ENCODE measurements at regions not wholly inside any gene's neighbourhood (a gene's known extent, or its start where the extent isn't known, plus 50 kb on each side); places are given as distances from the start of the nearest gene placed in this dataset.
"Not testable (repeated sequence)": the region's sequence is repeated elsewhere in the genome, so short reads cannot be mapped to it uniquely, and the experiment has no call there.

DNA sequence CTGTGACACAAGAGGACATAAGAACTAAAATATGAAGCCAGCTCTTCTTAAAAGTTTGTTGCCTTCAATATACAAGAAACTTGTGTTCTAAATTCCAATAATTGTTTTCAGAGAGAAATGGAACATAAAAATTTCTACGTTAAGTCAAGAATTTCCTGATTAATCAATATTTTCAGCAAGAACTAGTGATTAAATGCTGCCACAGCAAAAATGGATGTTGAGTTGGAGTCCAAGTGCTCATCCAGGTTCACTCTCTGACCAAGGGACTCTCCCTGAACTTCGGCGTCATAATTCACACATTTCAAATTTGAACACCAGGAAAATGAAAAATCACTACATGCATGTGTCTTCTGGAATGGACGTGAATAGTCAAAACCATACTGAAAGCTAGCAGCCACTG lies 1263.6 kb upstream of the GOT2 start:
- Histone ChIP-seq H3K27ac (ENCODE audit: low read length) (no peak overlapping the region), H3K9me3 (ENCODE audit: control insufficient read depth, insufficient read depth, low read length) (peaks cover 2% of the 10 kb centered on the region), H3K27me3 (ENCODE audit: control insufficient read depth, insufficient read depth, low read length) (no peaks in the 10 kb centered on the region), H3K36me3 (ENCODE audit: control insufficient read depth, insufficient read depth, low read length) (peaks cover 2% of the 10 kb centered on the region; the same call in 1 of the 2 replicates), H3K4me1 (ENCODE audit: control insufficient read depth, insufficient read depth, low read length) (no peaks in the 10 kb centered on the region), H3K4me3 (ENCODE audit: low read length) (no peak overlapping the region)
- no peak for DNase-seq (ENCODE audit: low read depth, low spot score)
- WGBS (ENCODE audit: insufficient coverage, insufficient read length) = no CpG with 5 or more reads among the region's 4 CpGs

DNA sequence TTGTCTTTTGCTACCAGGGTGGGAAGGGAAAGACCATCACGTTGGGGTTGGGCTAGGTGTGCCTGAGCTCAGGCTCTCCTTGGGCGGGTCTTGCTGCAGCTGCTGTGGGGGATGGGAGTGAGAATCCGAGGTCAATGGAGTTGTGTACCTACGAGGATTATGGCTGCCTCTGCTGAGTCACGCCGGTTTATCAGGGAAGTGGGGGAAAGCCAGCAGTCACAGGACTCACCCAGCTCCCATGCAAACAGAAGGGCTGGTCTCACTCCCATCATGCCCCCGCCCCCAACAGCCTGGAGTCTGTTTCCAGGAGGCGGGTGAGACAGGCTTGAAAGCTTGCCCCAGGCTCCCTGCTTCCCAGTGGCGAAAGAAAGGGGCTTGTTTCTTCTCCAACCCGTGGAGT lies 1259.0 kb upstream of the GOT2 start:
- Histone ChIP-seq H3K4me3 (ENCODE audit: low read length) (no peak overlapping the region), H3K4me1 (ENCODE audit: control insufficient read depth, insufficient read depth, low read length) (no peaks in the 10 kb centered on the region), H3K27me3 (ENCODE audit: control insufficient read depth, insufficient read depth, low read length) (no peaks in the 10 kb centered on the region), H3K36me3 (ENCODE audit: control insufficient read depth, insufficient read depth, low read length) (no peaks in the 10 kb centered on the region), H3K9me3 (ENCODE audit: control insufficient read depth, insufficient read depth, low read length) (no peaks in the 10 kb centered on the region), H3K27ac (ENCODE audit: low read length) (no peak overlapping the region)
- no peak for DNase-seq (ENCODE audit: low read depth, low spot score)
- WGBS (ENCODE audit: insufficient coverage, insufficient read length) = no CpG with 5 or more reads among the region's 10 CpGs

DNA sequence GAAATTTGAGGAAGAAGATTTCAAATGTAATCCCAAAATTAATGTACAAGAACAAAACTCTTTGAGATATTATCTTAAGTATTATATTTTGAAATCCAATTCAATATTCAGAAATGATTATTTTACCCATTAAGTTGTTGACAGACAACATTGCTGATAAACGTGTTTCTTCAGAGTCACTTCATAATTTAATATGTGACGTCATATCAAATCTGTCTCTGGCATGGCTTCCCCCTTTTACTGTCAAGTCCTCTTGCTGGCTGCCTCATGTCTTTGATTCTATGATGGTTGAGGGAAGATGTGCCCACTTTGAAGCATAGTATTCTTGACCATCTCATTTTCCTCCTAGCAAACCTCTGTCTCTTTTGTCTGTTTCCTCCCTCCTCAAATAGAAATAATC lies 1257.1 kb upstream of the GOT2 start:
- no peaks in the 10 kb centered on the region for H3K4me1 ChIP-seq (ENCODE audit: control insufficient read depth, insufficient read depth, low read length)
- no peak for DNase-seq (ENCODE audit: low read depth, low spot score)
- H3K27me3 ChIP-seq (ENCODE audit: control insufficient read depth, insufficient read depth, low read length) = no peaks in the 10 kb centered on the region
- WGBS (ENCODE audit: insufficient coverage, insufficient read length) = no CpG with 5 or more reads among the region's 2 CpGs
- H3K4me3 ChIP-seq (ENCODE audit: low read length) = no peak overlapping the region
- H3K36me3 ChIP-seq (ENCODE audit: control insufficient read depth, insufficient read depth, low read length) = no peaks in the 10 kb centered on the region
- H3K9me3 ChIP-seq (ENCODE audit: control insufficient read depth, insufficient read depth, low read length) = no peaks in the 10 kb centered on the region
- H3K27ac ChIP-seq (ENCODE audit: low read length) = no peak overlapping the region

DNA sequence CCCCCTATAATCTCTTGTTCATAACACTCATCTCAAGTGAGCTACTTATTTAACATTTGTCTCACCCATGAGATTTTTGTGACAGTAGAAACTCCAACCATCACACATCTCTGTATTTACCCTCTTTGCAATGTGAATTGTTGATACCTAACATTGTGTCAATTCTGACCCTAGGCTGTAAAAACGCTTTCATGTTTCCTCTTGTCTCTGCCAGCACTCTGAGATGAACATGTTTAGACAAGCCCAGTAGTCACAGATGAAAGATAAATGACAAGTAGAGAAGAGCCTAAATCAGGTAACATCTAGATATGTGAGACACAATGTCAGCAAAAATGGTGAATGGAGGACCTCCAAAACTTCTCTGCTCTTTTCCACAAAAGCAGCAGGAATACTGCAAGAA lies 1254.5 kb upstream of the GOT2 start:
- no peak for DNase-seq (ENCODE audit: low read depth, low spot score)
- no peak overlapping the region for H3K27ac ChIP-seq (ENCODE audit: low read length)
- no peaks in the 10 kb centered on the region for H3K36me3 ChIP-seq (ENCODE audit: control insufficient read depth, insufficient read depth, low read length)
- H3K4me1 ChIP-seq (ENCODE audit: control insufficient read depth, insufficient read depth, low read length) = no peaks in the 10 kb centered on the region
- no CpG with 5 or more reads among the region's 1 CpG for WGBS (ENCODE audit: insufficient coverage, insufficient read length)
- H3K27me3 ChIP-seq (ENCODE audit: control insufficient read depth, insufficient read depth, low read length) = no peaks in the 10 kb centered on the region
- H3K9me3 ChIP-seq (ENCODE audit: control insufficient read depth, insufficient read depth, low read length) = no peaks in the 10 kb centered on the region
- H3K4me3 ChIP-seq (ENCODE audit: low read length) = no peak overlapping the region

DNA sequence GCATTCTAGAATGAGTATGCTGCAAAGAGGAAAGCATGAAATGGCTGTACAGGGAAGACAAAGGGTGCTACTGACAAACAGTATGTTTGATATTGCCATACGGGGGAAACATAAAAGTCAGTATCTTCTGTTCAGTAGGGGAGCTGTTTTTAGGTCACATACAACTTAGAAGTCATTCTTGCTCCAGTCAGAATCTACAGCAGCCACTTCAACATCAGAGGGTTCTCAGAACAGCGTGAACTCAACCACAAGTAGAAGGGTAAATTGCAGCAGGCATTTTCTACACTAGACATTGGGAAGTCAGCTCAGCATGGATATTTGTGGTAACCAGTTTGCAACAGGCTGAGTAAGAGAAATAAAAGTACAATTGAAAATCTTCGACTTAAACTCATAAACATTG lies 1241.8 kb upstream of the GOT2 start:
- Histone ChIP-seq H3K4me3 (ENCODE audit: low read length) (no peak overlapping the region), H3K27me3 (ENCODE audit: control insufficient read depth, insufficient read depth, low read length) (no peaks in the 10 kb centered on the region), H3K36me3 (ENCODE audit: control insufficient read depth, insufficient read depth, low read length) (no peaks in the 10 kb centered on the region), H3K4me1 (ENCODE audit: control insufficient read depth, insufficient read depth, low read length) (no peaks in the 10 kb centered on the region), H3K9me3 (ENCODE audit: control insufficient read depth, insufficient read depth, low read length) (no peaks in the 10 kb centered on the region), H3K27ac (ENCODE audit: low read length) (no peak overlapping the region)
- DNase-seq (ENCODE audit: low read depth, low spot score) = no peak
- no CpG with 5 or more reads among the region's 3 CpGs for WGBS (ENCODE audit: insufficient coverage, insufficient read length)

DNA sequence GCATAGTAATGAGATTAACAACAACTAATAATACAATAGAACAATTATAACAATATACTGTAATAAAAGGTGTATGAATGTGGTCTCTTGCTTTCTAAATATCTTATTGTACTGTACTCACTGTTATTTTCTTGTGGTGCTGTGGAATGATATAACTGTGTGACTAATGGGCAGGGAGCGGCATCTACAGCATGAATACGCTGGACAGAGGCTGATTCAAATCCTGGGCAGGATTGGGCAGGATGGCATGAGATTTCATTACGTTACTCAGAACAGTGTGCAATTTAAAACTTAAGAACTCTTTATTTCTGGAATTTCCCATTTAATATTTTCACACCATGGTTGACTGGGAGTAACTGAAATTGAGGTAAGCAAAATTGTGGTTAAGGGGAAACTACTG lies 1239.8 kb upstream of the GOT2 start:
- no peak overlapping the region for H3K27ac ChIP-seq (ENCODE audit: low read length)
- no peaks in the 10 kb centered on the region for H3K27me3 ChIP-seq (ENCODE audit: control insufficient read depth, insufficient read depth, low read length)
- no peak for DNase-seq (ENCODE audit: low read depth, low spot score)
- no peaks in the 10 kb centered on the region for H3K9me3 ChIP-seq (ENCODE audit: control insufficient read depth, insufficient read depth, low read length)
- no peaks in the 10 kb centered on the region for H3K4me1 ChIP-seq (ENCODE audit: control insufficient read depth, insufficient read depth, low read length)
- no peaks in the 10 kb centered on the region for H3K36me3 ChIP-seq (ENCODE audit: control insufficient read depth, insufficient read depth, low read length)
- WGBS (ENCODE audit: insufficient coverage, insufficient read length) = no CpG with 5 or more reads among the region's 3 CpGs
- H3K4me3 ChIP-seq (ENCODE audit: low read length) = no peak overlapping the region

DNA sequence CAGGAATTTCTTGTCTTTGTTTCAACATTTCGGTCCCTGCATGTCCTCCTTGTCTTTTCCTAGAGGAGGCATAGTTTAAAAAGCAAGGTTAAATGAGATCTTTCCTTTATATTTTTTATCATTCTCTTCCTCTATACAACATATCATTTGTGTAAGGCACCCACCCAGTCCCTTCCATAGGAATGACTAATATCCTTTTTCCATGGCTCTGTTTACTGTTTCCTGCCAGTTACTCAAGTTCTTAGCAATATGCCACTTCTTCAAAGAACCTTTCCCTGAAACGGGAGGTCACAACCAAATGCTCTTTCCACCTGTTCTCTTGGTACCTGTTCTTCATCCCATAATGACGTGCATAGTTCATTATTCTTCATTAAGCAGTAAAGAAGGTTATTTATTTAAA lies 1237.1 kb upstream of the GOT2 start:
- no peak overlapping the region for H3K27ac ChIP-seq (ENCODE audit: low read length)
- no peak overlapping the region for H3K4me3 ChIP-seq (ENCODE audit: low read length)
- DNase-seq (ENCODE audit: low read depth, low spot score) = no peak
- WGBS (ENCODE audit: insufficient coverage, insufficient read length) = no CpG with 5 or more reads among the region's 3 CpGs
- H3K27me3 ChIP-seq (ENCODE audit: control insufficient read depth, insufficient read depth, low read length) = no peaks in the 10 kb centered on the region
- no peaks in the 10 kb centered on the region for H3K9me3 ChIP-seq (ENCODE audit: control insufficient read depth, insufficient read depth, low read length)
- no peaks in the 10 kb centered on the region for H3K36me3 ChIP-seq (ENCODE audit: control insufficient read depth, insufficient read depth, low read length)
- H3K4me1 ChIP-seq (ENCODE audit: control insufficient read depth, insufficient read depth, low read length) = no peaks in the 10 kb centered on the region

DNA sequence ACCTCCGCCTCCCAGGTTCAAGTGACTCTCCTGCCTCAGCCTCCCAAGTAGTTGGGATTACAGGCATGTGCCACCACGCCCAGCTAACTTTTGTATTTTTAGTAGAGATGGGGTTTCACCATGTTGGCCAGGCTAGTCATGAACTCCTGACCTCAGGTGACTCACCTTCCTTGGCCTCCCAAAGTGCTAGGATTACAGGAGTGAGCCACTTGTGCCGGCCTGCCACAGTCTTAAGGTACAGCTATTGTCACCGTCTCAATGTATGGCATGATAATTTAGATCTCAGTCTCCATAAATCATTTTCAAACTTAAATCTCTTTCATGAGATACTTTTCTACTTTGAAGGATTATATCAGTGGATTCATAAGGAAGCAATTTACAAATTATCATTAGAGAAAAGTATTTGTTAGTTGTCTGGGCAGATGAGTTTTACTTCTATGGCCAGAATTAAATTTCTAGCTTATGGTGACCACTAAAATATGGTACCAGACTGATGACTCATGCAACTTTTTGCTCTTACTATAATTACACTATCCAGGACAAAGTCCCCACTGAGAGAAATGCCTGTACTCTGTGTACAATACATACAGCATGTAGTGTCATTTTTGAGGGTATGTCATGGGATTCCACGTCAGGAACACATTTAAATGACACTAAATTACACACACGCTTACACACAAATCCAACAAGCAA lies 1230.3 kb upstream of the GOT2 start:
- H3K4me1 ChIP-seq (ENCODE audit: control insufficient read depth, insufficient read depth, low read length) = no peaks in the 10 kb centered on the region
- no CpG with 5 or more reads among the region's 6 CpGs for WGBS (ENCODE audit: insufficient coverage, insufficient read length)
- DNase-seq (ENCODE audit: low read depth, low spot score) = no peak

DNA sequence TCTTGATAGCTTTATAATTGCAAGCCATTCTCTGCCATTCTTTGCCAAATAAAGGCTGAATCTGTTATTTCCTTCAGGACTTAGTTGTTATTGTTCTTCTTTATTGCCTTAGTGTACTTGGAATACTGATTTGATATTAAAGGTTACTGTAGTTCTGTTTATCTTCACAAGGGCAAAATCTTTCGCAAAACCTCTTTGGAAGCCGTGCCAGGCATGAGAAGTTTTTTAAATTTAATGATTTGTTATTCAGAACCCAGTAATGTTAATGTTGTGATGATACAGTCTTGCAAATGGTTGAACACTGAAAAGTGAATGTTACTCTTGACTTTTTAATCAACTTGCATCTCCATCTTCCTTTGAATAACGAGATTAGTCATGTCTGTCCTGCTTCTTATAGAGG lies 1225.2 kb upstream of the GOT2 start:
- no peaks in the 10 kb centered on the region for H3K4me1 ChIP-seq (ENCODE audit: control insufficient read depth, insufficient read depth, low read length)
- DNase-seq (ENCODE audit: low read depth, low spot score) = no peak
- no peak overlapping the region for H3K4me3 ChIP-seq (ENCODE audit: low read length)
- no peaks in the 10 kb centered on the region for H3K9me3 ChIP-seq (ENCODE audit: control insufficient read depth, insufficient read depth, low read length)
- H3K27me3 ChIP-seq (ENCODE audit: control insufficient read depth, insufficient read depth, low read length) = no peaks in the 10 kb centered on the region
- H3K27ac ChIP-seq (ENCODE audit: low read length) = no peak overlapping the region
- WGBS (ENCODE audit: insufficient coverage, insufficient read length) = no CpG with 5 or more reads among the region's 3 CpGs
- no peaks in the 10 kb centered on the region for H3K36me3 ChIP-seq (ENCODE audit: control insufficient read depth, insufficient read depth, low read length)

More for the DNA sequence above, 1230.3 kb upstream of the GOT2 start:
- Histone ChIP-seq H3K4me3 (ENCODE audit: low read length) (no peak overlapping the region), H3K27ac (ENCODE audit: low read length) (no peak overlapping the region), H3K36me3 (ENCODE audit: control insufficient read depth, insufficient read depth, low read length) (no peaks in the 10 kb centered on the region), H3K9me3 (ENCODE audit: control insufficient read depth, insufficient read depth, low read length) (no peaks in the 10 kb centered on the region), H3K27me3 (ENCODE audit: control insufficient read depth, insufficient read depth, low read length) (no peaks in the 10 kb centered on the region)

DNA sequence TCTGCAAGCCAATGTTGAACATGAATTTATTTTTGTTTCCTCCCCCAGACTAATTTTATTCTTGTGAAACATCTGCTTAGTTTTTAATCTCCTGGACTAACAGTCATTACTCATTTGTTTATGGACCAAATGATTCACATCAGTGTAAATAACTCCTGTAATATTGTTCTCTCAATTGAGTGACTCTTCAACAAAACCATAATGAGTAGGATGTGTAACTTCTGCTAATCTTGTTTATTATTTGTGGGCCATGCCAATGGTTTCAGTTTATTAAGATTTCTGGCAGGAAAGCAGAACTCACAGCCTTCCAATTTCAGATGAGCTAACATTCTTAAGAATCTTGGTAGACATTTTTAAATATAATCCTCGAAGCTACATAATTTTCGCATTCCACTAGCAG lies 1216.3 kb upstream of the GOT2 start:
- Histone ChIP-seq H3K36me3 (ENCODE audit: control insufficient read depth, insufficient read depth, low read length) (no peaks in the 10 kb centered on the region), H3K4me1 (ENCODE audit: control insufficient read depth, insufficient read depth, low read length) (no peaks in the 10 kb centered on the region), H3K9me3 (ENCODE audit: control insufficient read depth, insufficient read depth, low read length) (no peaks in the 10 kb centered on the region), H3K4me3 (ENCODE audit: low read length) (no peak overlapping the region), H3K27ac (ENCODE audit: low read length) (no peak overlapping the region), H3K27me3 (ENCODE audit: control insufficient read depth, insufficient read depth, low read length) (no peaks in the 10 kb centered on the region)
- no peak for DNase-seq (ENCODE audit: low read depth, low spot score)
- WGBS (ENCODE audit: insufficient coverage, insufficient read length) = no CpG with 5 or more reads among the region's 2 CpGs

DNA sequence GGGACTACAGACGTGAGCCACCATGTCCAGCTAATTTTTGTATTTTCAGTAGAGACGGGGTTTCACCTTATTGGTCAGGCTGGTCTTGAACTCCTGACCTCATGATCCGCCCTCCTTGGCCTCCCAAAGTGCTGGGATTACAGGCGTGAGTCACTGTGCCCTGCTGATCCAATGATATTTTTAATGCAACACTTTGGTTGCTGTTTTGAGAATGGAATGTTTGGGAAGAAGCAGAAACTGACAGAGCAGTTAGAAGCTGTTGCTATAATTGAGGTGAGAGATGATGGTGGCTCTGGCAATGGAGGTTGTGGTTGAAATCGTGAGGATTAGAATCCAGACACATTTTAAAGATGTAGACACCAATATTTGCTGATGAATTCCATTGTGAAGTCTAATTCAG lies 1209.9 kb upstream of the GOT2 start:
- not testable (repeated sequence) for H3K4me1 ChIP-seq (ENCODE audit: control insufficient read depth, insufficient read depth, low read length); H3K9me3 ChIP-seq (ENCODE audit: control insufficient read depth, insufficient read depth, low read length); H3K4me3 ChIP-seq (ENCODE audit: low read length); H3K27me3 ChIP-seq (ENCODE audit: control insufficient read depth, insufficient read depth, low read length); H3K36me3 ChIP-seq (ENCODE audit: control insufficient read depth, insufficient read depth, low read length); DNase-seq (ENCODE audit: low read depth, low spot score); H3K27ac ChIP-seq (ENCODE audit: low read length)
- WGBS (ENCODE audit: insufficient coverage, insufficient read length) = no CpG with 5 or more reads among the region's 5 CpGs
